ENCODE measurements at regions not wholly inside any gene's neighbourhood (a gene's known extent, or its start where the extent isn't known, plus 50 kb on each side); places are given as distances from the start of the nearest gene placed in this dataset.
A peak's percentile ranks its signal among the peaks of the same experiment; 100 is the strongest.

GRCh38 chr7:145957160-145957890 is 159.3 kb upstream of the CNTNAP2 start:
- Histone ChIP-seq H3K4me1 (no peaks in the 10 kb centered on the region), H3K36me3 (ENCODE audit: insufficient read depth in 1 of 2, low read depth in 1 of 2) (no peaks in the 10 kb centered on the region), H3K9me3 (no peaks in the 10 kb centered on the region), H3K4me3 (no peak overlapping the region), H3K27ac (no peak overlapping the region), H3K27me3 (ENCODE audit: insufficient read depth in 3 of 3, low read length in 2 of 3) (no peaks in the 10 kb centered on the region)
- TF ChIP-seq CTCF (IDR thresholded peaks at IDR 0.05): no peak
- ATAC-seq: no peak
- 52 to 68% (median 64%) methylated on average over 2 of the region's 2 CpGs for whole genome bisulfite sequencing, 3 donors
- intact Hi-C loops (cut with DNase I): no loop called here
- no peak for DNase-seq

- H3K27me3 ChIP-seq (ENCODE audit: insufficient read depth in 3 of 3, low read length in 2 of 3): no peaks in the 10 kb centered on the region
- intact Hi-C loops (cut with DNase I): no loop called here
- WGBS, 3 donors: 88 to 92% (median 89%) methylated on average over 1 of the region's 1 CpG
- no peak for DNase-seq
- H3K27ac ChIP-seq: no peak overlapping the region
- no peaks in the 10 kb centered on the region for H3K36me3 ChIP-seq (ENCODE audit: insufficient read depth in 1 of 2, low read depth in 1 of 2)
- no peak for ATAC-seq
- H3K4me1 ChIP-seq: no peaks in the 10 kb centered on the region
- no peak overlapping the region for H3K4me3 ChIP-seq
- H3K9me3 ChIP-seq: peaks cover 7% of the 10 kb centered on the region
- no peak for TF ChIP-seq CTCF (IDR thresholded peaks at IDR 0.05)
Measured at GRCh38 chr7:145951566-145951965, 165.0 kb upstream of the CNTNAP2 start.

- no peak for TF ChIP-seq CTCF (IDR thresholded peaks at IDR 0.05)
- ATAC-seq (no peak), DNase-seq (no peak)
- intact Hi-C loops (cut with DNase I): no loop called here
- H3K4me1 ChIP-seq: no peaks in the 10 kb centered on the region
- 20 to 58% (median 54%) methylated on average over 1 of the region's 1 CpG for whole genome bisulfite sequencing, 3 donors
- no peaks in the 10 kb centered on the region for H3K36me3 ChIP-seq (ENCODE audit: insufficient read depth in 1 of 2, low read depth in 1 of 2)
- no peak overlapping the region for H3K27ac ChIP-seq
- H3K27me3 ChIP-seq (ENCODE audit: insufficient read depth in 3 of 3, low read length in 2 of 3): no peaks in the 10 kb centered on the region
- no peaks in the 10 kb centered on the region for H3K9me3 ChIP-seq
- no peak overlapping the region for H3K4me3 ChIP-seq
Measured at GRCh38 chr7:145928937-145929336, 187.7 kb upstream of the CNTNAP2 start.

- no peak for TF ChIP-seq CTCF (IDR thresholded peaks at IDR 0.05)
- Histone ChIP-seq H3K9me3 (peaks cover 6% of the 10 kb centered on the region), H3K27ac (no peak overlapping the region), H3K4me3 (no peak overlapping the region), H3K27me3 (ENCODE audit: insufficient read depth in 3 of 3, low read length in 2 of 3) (no peaks in the 10 kb centered on the region), H3K4me1 (no peaks in the 10 kb centered on the region), H3K36me3 (ENCODE audit: insufficient read depth in 1 of 2, low read depth in 1 of 2) (no peaks in the 10 kb centered on the region)
- ATAC-seq (no peak), DNase-seq (no peak)
- 79 to 94% (median 88%) methylated on average over 1 of the region's 1 CpG for WGBS, 3 donors
- intact Hi-C loops (cut with DNase I): no loop called here
Measured at GRCh38 chr7:145919712-145920111, 196.9 kb upstream of the CNTNAP2 start.

- Histone ChIP-seq H3K4me3 (no peak overlapping the region), H3K27ac (no peak overlapping the region), H3K36me3 (ENCODE audit: insufficient read depth in 1 of 2, low read depth in 1 of 2) (no peaks in the 10 kb centered on the region), H3K9me3 (peaks cover 6% of the 10 kb centered on the region), H3K27me3 (ENCODE audit: insufficient read depth in 3 of 3, low read length in 2 of 3) (no peaks in the 10 kb centered on the region), H3K4me1 (no peaks in the 10 kb centered on the region)
- DNase-seq (peak in 1 of 2 donors; percentile 22), ATAC-seq (no peak)
- intact Hi-C loops (cut with DNase I): no loop called here
- no peak for TF ChIP-seq CTCF (IDR thresholded peaks at IDR 0.05)
- 85 to 88% (median 86%) methylated on average over 8 of the region's 8 CpGs for WGBS, 3 donors
Measured at GRCh38 chr7:145916776-145917175, 199.8 kb upstream of the CNTNAP2 start.
